GM12878 (cell line): ENCODE measurements at regions not wholly inside any gene's neighbourhood (a gene's known extent, or its start where the extent isn't known, plus 50 kb on each side); places are given as distances from the start of the nearest gene placed in this dataset.

Experiments
- ATAC-seq: fragments of 200-7000 bp; cut with Tn5 transposase; 3 replicates; pipeline ENCODE4 v1.9.1; 2020; ENCODE audit warnings: mild to moderate bottlenecking, moderate library complexity
- BruUV-seq: library from RNA; stranded (reverse); fragments of 400-500 nt; replicated peaks from 2 replicates; lab custom pipeline; 2021; lab: Mats Ljungman, UMichigan
- CTCF ChIA-PET: fragments of 300-600 bp; sonication (Branson Sonifier 250); formaldehyde crosslinking; extraction: SDS; loops from one replicate; lab custom pipeline; 2021; ENCODE audit warnings: inconsistent platforms; lab: Yijun Ruan, JAX
- POLR2A ChIA-PET: fragments of 350-600 bp; formaldehyde crosslinking; extraction: SDS; loops from one replicate; lab custom pipeline; 2021; ENCODE audit warnings: inconsistent platforms; lab: Charles Lee
- RAD21 ChIA-PET: fragments of 300-600 bp; sonication (Branson Sonifier 250); formaldehyde crosslinking; loops from one replicate; lab custom pipeline; 2023; ENCODE audit warnings: antibody characterized with exemption; ENCODE audit not compliant: unreplicated experiment; lab: Charles Lee
- SMC1A ChIA-PET: fragments of 300-600 bp; sonication (Branson Sonifier 250); formaldehyde crosslinking; loops from one replicate; lab custom pipeline; 2023; ENCODE audit not compliant: unreplicated experiment, uncharacterized antibody; lab: Charles Lee
- DNase-seq: peaks from one replicate; pipeline ENCODE4 v3.0.0-alpha.2; 2011; ENCODE audit warnings: low read depth, low spot score
- FAIRE-seq: peaks from 3 replicates; lab custom pipeline; 2011; peaks lifted over from hg19 to GRCh38; lab: Jason Lieb, UNC
- H2AFZ ChIP-seq: 2 replicates; pipeline ENCODE4 v1.6.0; 2011; ENCODE audit warnings: low read depth, low read length, control low read depth; ENCODE audit not compliant: control insufficient read depth
- H3K27ac ChIP-seq: 2 replicates; pipeline ENCODE4 v1.5.1; 2011; ENCODE audit warnings: control low read depth; ENCODE audit not compliant: control insufficient read depth, insufficient read depth
- H3K27me3 ChIP-seq, 2 experiments: replicated peaks in 1 of 2; 2 replicates each; pipeline versions ENCODE4 v1.6.0 to v1.6.1; 2011; ENCODE audit warnings: low read length in 1 of 2; ENCODE audit not compliant: control insufficient read depth in 2 of 2, insufficient read depth in 2 of 2
- H3K36me3 ChIP-seq, 2 experiments: 2 replicates each; pipeline ENCODE4 v1.5.1; 2011; ENCODE audit warnings: low read length in 1 of 2; ENCODE audit not compliant: control insufficient read depth in 2 of 2, insufficient read depth in 2 of 2
- H3K4me1 ChIP-seq: 2 replicates; pipeline ENCODE4 v1.6.1; 2011; ENCODE audit warnings: mild to moderate bottlenecking, low read length, moderate library complexity, mixed read lengths; ENCODE audit not compliant: control insufficient read depth, insufficient read depth
- H3K4me2 ChIP-seq: 2 replicates; pipeline ENCODE4 v1.6.0; 2011; ENCODE audit warnings: control low read depth; ENCODE audit not compliant: control insufficient read depth, insufficient read depth
- H3K4me3 ChIP-seq: fragments of 200-600 bp; sonication (generic); 2 replicates; pipeline ENCODE4 v1.5.1; 2016
- H3K79me2 ChIP-seq: 2 replicates; pipeline ENCODE4 v1.6.0; 2011; ENCODE audit warnings: low read length; ENCODE audit not compliant: control insufficient read depth, insufficient read depth
- H3K9ac ChIP-seq: 2 replicates; pipeline ENCODE4 v1.8.0; 2011; ENCODE audit warnings: low read length, control low read depth, mixed read lengths; ENCODE audit not compliant: control insufficient read depth, insufficient read depth
- H3K9me3 ChIP-seq: replicated peaks from 3 replicates; pipeline ENCODE4 v1.5.1; 2011; ENCODE audit warnings: mild to moderate bottlenecking, low read length; ENCODE audit not compliant: control insufficient read depth, insufficient read depth
- H4K20me1 ChIP-seq: 2 replicates; pipeline ENCODE4 v1.6.0; 2011; ENCODE audit not compliant: control insufficient read depth, insufficient read depth
- BCL11A ChIP-seq: IDR thresholded peaks from 2 replicates; pipeline ENCODE4 v1.6.1; 2011; ENCODE audit warnings: low read depth, low read length
- CHD2 ChIP-seq: IDR thresholded peaks from 2 replicates; pipeline ENCODE4 v1.6.1; 2011; ENCODE audit warnings: low read depth, low read length, improper control_type of control experiment, borderline replicate concordance
- CREB1 ChIP-seq: IDR thresholded peaks from 2 replicates; pipeline ENCODE4 v1.6.1; 2012; ENCODE audit warnings: low read depth, mild to moderate bottlenecking, inconsistent platforms
- CREM ChIP-seq: IDR thresholded peaks from 2 replicates; pipeline ENCODE4 v1.6.1; 2014; ENCODE audit warnings: antibody characterized with exemption, low read depth
- CTCF ChIP-seq, 3 experiments: IDR thresholded peaks in 2 of 3; conservative IDR thresholded peaks in 1 of 3; 2 replicates each; pipeline ENCODE4 v1.5.1; 2011; ENCODE audit warnings: low read depth in 3 of 3, low read length in 3 of 3, mild to moderate bottlenecking in 3 of 3, control low read depth in 2 of 3, moderate library complexity in 2 of 3, inconsistent platforms in 1 of 3, mixed read lengths in 1 of 3; ENCODE audit not compliant: control insufficient read depth in 2 of 3, insufficient read depth in 1 of 3; ENCODE audit errors: extremely low read depth in 1 of 3
- CUX1 ChIP-seq: IDR thresholded peaks from 2 replicates; pipeline ENCODE4 v1.6.1; 2012; ENCODE audit warnings: improper control_type of control experiment, low read depth, low read length; ENCODE audit not compliant: insufficient replicate concordance
- DPF2 ChIP-seq: fragments of 450-650 bp; IDR thresholded peaks from 2 replicates; pipeline ENCODE4 v1.6.1; 2017; ENCODE audit warnings: mild to moderate bottlenecking
- ESRRA ChIP-seq: IDR thresholded peaks from 2 replicates; pipeline ENCODE4 v1.6.1; 2012; ENCODE audit warnings: mild to moderate bottlenecking, low read length, improper control_type of control experiment
- FOS ChIP-seq: IDR thresholded peaks from 3 replicates; pipeline ENCODE4 v1.6.1; 2011; ENCODE audit warnings: borderline replicate concordance; ENCODE audit not compliant: insufficient read length; ENCODE audit errors: extremely low read depth
- IKZF2 ChIP-seq, 2 experiments: fragments of 450-650 bp; IDR thresholded peaks; 2 replicates each; pipeline ENCODE4 v1.6.1; 2017; ENCODE audit warnings: mild to moderate bottlenecking in 2 of 2, moderate library complexity in 2 of 2
- KDM1A ChIP-seq: fragments of 200-600 bp; sonication (generic); IDR thresholded peaks from 2 replicates; pipeline ENCODE4 v1.6.1; 2016; ENCODE audit warnings: borderline replicate concordance
- NR2C2 ChIP-seq: IDR thresholded peaks from 2 replicates; pipeline ENCODE4 v1.6.1; 2011; ENCODE audit warnings: borderline replicate concordance, low read depth; ENCODE audit not compliant: control insufficient read depth, insufficient read length
- PBX3 ChIP-seq: IDR thresholded peaks from 2 replicates; pipeline ENCODE4 v1.6.1; 2011; ENCODE audit warnings: mild to moderate bottlenecking, low read depth, low read length, moderate library complexity; ENCODE audit not compliant: insufficient replicate concordance
- RB1 ChIP-seq: fragments of 450-650 bp; formaldehyde crosslinking; IDR thresholded peaks from 2 replicates; pipeline ENCODE4 v1.6.1; 2017; ENCODE audit warnings: mild to moderate bottlenecking, borderline replicate concordance
- STAT3 ChIP-seq: IDR thresholded peaks from 2 replicates; pipeline ENCODE4 v1.6.1; 2011; ENCODE audit warnings: low read depth, low read length, improper control_type of control experiment
- TCF12 ChIP-seq: IDR thresholded peaks from 2 replicates; pipeline ENCODE4 v1.6.1; 2011; ENCODE audit warnings: low read depth, mild to moderate bottlenecking, low read length
- WGBS: methylation state at CpG from one replicate; pipeline ENCODE4 v1.1.6; 2016; ENCODE audit warnings: low lambda C conversion rate; ENCODE audit not compliant: insufficient replicate concordance, insufficient coverage; ENCODE audit errors: missing lambda C conversion rate; 5-methylcytosine and 5-hydroxymethylcytosine counted together
- in situ Hi-C: fragments of 300-500 bp; cut with MboI; formaldehyde crosslinking; loops from 9 replicates; pipeline ENCODE4 v1.14.3; 2018; ENCODE audit warnings: mixed read lengths
- intact Hi-C: fragments of 100-400 bp; cut with micrococcal nuclease; formaldehyde crosslinking; loops from one replicate; pipeline ENCODE4 v1.14.2; 2022; ENCODE audit not compliant: unreplicated experiment

- Histone ChIP-seq H3K27me3 (no peaks in the 10 kb centered on the region), H3K27ac (no peak overlapping the region), H4K20me1 (no peaks in the 10 kb centered on the region), H3K9me3 (peaks cover 8% of the 10 kb centered on the region; the same call in 2 of the 3 replicates), H3K4me3 (no peak overlapping the region), H2AFZ (no peak overlapping the region), H3K4me1 (no peaks in the 10 kb centered on the region), H3K79me2 (no peaks in the 10 kb centered on the region), H3K9ac (no peak overlapping the region), H3K36me3 (no peaks in the 10 kb centered on the region), H3K4me2 (no peak overlapping the region)
- intact Hi-C loops = no loop called here
- in situ Hi-C loops = no loop called here
- no TSS peak for BruUV-seq
- ChIA-PET CTCF (no interaction called here), POLR2A (interaction anchor here (0.6 kb wide), 1 partner anchor 15 kb away, joined by 7 read pairs; no protein-coding TSS in a partner anchor), RAD21 (no interaction called here), SMC1A (no interaction called here)
- ATAC-seq = no peak
- FAIRE-seq = no peak
- no peak for DNase-seq
- 6% methylated on average over 2 of the region's 2 CpGs for WGBS
- no peak for TF ChIP-seq CREM
- no peak for TF ChIP-seq STAT3
- no peak for TF ChIP-seq CHD2
- TF ChIP-seq CTCF (IDR thresholded peaks at IDR 0.05 in 2 of 3, conservative IDR thresholded peaks at IDR 0.05 in 1 of 3; ENCODE audit: control insufficient read depth in 2 of 3, extremely low read depth in 1 of 3, insufficient read depth in 1 of 3, low read depth in 3 of 3, low read length in 3 of 3) = no peak
- TF ChIP-seq NR2C2 = no peak
- TF ChIP-seq FOS = no peak
- no peak for TF ChIP-seq CREB1
- no peak for TF ChIP-seq CUX1
- TF ChIP-seq KDM1A = no peak
- TF ChIP-seq RB1 = no peak
- TF ChIP-seq ESRRA = no peak
- no peak for TF ChIP-seq BCL11A
- TF ChIP-seq IKZF2 (IDR thresholded peaks at IDR 0.05) = no peak
- no peak for TF ChIP-seq DPF2
- TF ChIP-seq PBX3 = no peak
- TF ChIP-seq TCF12 = no peak
These were observed 69.5 kb upstream of the GNAZ start for GRCh38 chr22:23000657-23001347.
